Lower leg skin (tissue), 3 donors: ENCODE measurements at regions not wholly inside any gene's neighbourhood (a gene's known extent, or its start where the extent isn't known, plus 50 kb on each side); places are given as distances from the start of the nearest gene placed in this dataset.

ENCODE experiments used
- CTCF ChIP-seq, 3 donors: fragments of 450-650 bp; IDR thresholded peaks; one replicate each; pipeline ENCODE4 v1.5.1; 2016; ENCODE audit warnings: antibody characterized with exemption in 3 of 3, mild to moderate bottlenecking in 3 of 3, moderate library complexity in 2 of 3
- POLR2A ChIP-seq, 2 donors: fragments of 450-650 bp; IDR thresholded peaks; one replicate each; pipeline ENCODE4 v1.6.1; 2016 to 2017; ENCODE audit warnings: antibody characterized with exemption in 2 of 2, mild to moderate bottlenecking in 1 of 2, moderate library complexity in 1 of 2

- no peak for TF ChIP-seq CTCF (IDR thresholded peaks at IDR 0.05)
- no peak for TF ChIP-seq POLR2A (IDR thresholded peaks at IDR 0.05)
These were observed 73.2 kb upstream of the DLG1 start for GRCh38 chr3:197371591-197372046.
